ENCODE measurements at regions not wholly inside any gene's neighbourhood (a gene's known extent, or its start where the extent isn't known, plus 50 kb on each side); places are given as distances from the start of the nearest gene placed in this dataset.

DNA sequence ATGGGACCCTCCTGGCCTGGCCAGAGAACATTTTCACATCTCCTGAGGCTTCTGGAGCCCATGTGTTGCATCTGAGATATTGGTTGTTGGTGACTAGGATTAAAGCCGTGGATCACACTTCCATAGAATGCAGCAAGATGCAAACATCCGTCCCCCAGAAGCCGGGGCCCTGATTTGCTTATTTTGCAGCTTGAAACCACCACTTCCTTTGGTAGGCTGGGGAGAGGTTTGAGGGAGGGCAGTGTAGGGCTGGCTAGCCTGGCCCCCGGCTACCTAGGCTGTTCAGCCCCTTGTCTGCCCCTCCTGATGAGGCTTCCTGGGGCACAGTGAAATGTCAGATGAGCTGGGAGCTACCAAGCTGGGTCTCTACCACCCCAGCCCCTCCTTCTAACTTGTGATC is 209.7 kb upstream of the PWP1 start:
- WGBS (ENCODE audit: insufficient coverage): no CpG with 5 or more reads among the region's 4 CpGs
- ChIA-PET POLR2A (no interaction called here), CTCF (interaction anchor here in 1 of 2 donors (0.6 kb wide), 1 partner anchor 17 kb away, joined by 4 read pairs; no protein-coding TSS in a partner anchor)
- H3K36me3 Mint-ChIP-seq: no peaks in the 10 kb centered on the region
- no peaks in the 10 kb centered on the region for H3K9me3 Mint-ChIP-seq
- H3K4me1 Mint-ChIP-seq: peaks cover 42 to 55% (median 52%) of the 10 kb centered on the region in 3 donors
- H3K4me3 ChIP-seq (ENCODE audit: control insufficient read depth in 1 of 2, extremely low read depth in 1 of 2, low read length in 1 of 2): no peak overlapping the region
- no peaks in the 10 kb centered on the region for H3K9me3 ChIP-seq
- H3K4me3 Mint-ChIP-seq: no peak overlapping the region
- peak overlapping the region in 1 of 2 donors; percentile 4 for H3K27ac Mint-ChIP-seq
- H3K27me3 ChIP-seq (replicated peaks in 1 of 2; ENCODE audit: control insufficient read depth in 2 of 2, extremely low read depth in 1 of 2, insufficient read depth in 2 of 2, low read length in 1 of 2): no peaks in the 10 kb centered on the region
- H3K27me3 Mint-ChIP-seq: no peaks in the 10 kb centered on the region
- H3K27ac ChIP-seq (ENCODE audit: low read length): no peak overlapping the region
- H3K36me3 ChIP-seq (ENCODE audit: control insufficient read depth in 2 of 2, extremely low read depth in 1 of 2, insufficient read depth in 1 of 2, low read length in 1 of 2): no peaks in the 10 kb centered on the region
- H3K4me1 ChIP-seq (ENCODE audit: control insufficient read depth in 1 of 2, extremely low read depth in 1 of 2, insufficient read depth in 2 of 2, low read length in 2 of 2): peaks cover 10 to 18% of the 10 kb centered on the region in 2 experiments
- DNase-seq (peak in 4 of 35 experiments; percentile 4 to 8 (median 6)), ATAC-seq (replicated peaks in 1 of 4) (peak in 2 of 4 experiments; percentile 38 to 71)

GRCh38 chr12:107477018-107477417 is 208.6 kb upstream of the PWP1 start:
- ChIA-PET CTCF (no interaction called here), POLR2A (interaction anchor here in 1 of 2 donors (0.6 kb wide), 1 partner anchor 980 kb away, joined by 4 read pairs; no protein-coding TSS in a partner anchor)
- 86% methylated on average over 6 of the region's 7 CpGs for WGBS (ENCODE audit: insufficient coverage)
- Histone ChIP-seq H3K27me3 (replicated peaks in 1 of 2; ENCODE audit: control insufficient read depth in 2 of 2, extremely low read depth in 1 of 2, insufficient read depth in 2 of 2, low read length in 1 of 2) (no peaks in the 10 kb centered on the region), H3K4me3 (ENCODE audit: control insufficient read depth in 1 of 2, extremely low read depth in 1 of 2, low read length in 1 of 2) (no peak overlapping the region), H3K27ac (ENCODE audit: low read length) (no peak overlapping the region), H3K4me1 (ENCODE audit: control insufficient read depth in 1 of 2, extremely low read depth in 1 of 2, insufficient read depth in 2 of 2, low read length in 2 of 2) (peaks cover 10 to 18% of the 10 kb centered on the region in 2 experiments), H3K9me3 (no peaks in the 10 kb centered on the region), H3K36me3 (ENCODE audit: control insufficient read depth in 2 of 2, extremely low read depth in 1 of 2, insufficient read depth in 1 of 2, low read length in 1 of 2) (no peaks in the 10 kb centered on the region)
- Mint-ChIP-seq H3K4me1 (peaks cover 41 to 52% (median 48%) of the 10 kb centered on the region in 3 donors), H3K9me3 (no peaks in the 10 kb centered on the region), H3K27ac (no peak overlapping the region), H3K4me3 (no peak overlapping the region), H3K27me3 (no peaks in the 10 kb centered on the region), H3K36me3 (no peaks in the 10 kb centered on the region)
- DNase-seq: no peak
- no peak for ATAC-seq (replicated peaks in 1 of 4)

GRCh38 chr12:107477947-107478610 is 207.5 kb upstream of the PWP1 start:
- no peak for ATAC-seq (replicated peaks in 1 of 4)
- no peak for DNase-seq
- Histone ChIP-seq H3K9me3 (no peaks in the 10 kb centered on the region), H3K27ac (ENCODE audit: low read length) (no peak overlapping the region), H3K4me3 (ENCODE audit: control insufficient read depth in 1 of 2, extremely low read depth in 1 of 2, low read length in 1 of 2) (no peak overlapping the region), H3K4me1 (ENCODE audit: control insufficient read depth in 1 of 2, extremely low read depth in 1 of 2, insufficient read depth in 2 of 2, low read length in 2 of 2) (peaks cover 10 to 18% of the 10 kb centered on the region in 2 experiments), H3K27me3 (replicated peaks in 1 of 2; ENCODE audit: control insufficient read depth in 2 of 2, extremely low read depth in 1 of 2, insufficient read depth in 2 of 2, low read length in 1 of 2) (no peaks in the 10 kb centered on the region), H3K36me3 (ENCODE audit: control insufficient read depth in 2 of 2, extremely low read depth in 1 of 2, insufficient read depth in 1 of 2, low read length in 1 of 2) (no peaks in the 10 kb centered on the region)
- WGBS (ENCODE audit: insufficient coverage): 71% methylated on average over 1 of the region's 2 CpGs
- Mint-ChIP-seq H3K36me3 (no peaks in the 10 kb centered on the region), H3K27me3 (no peaks in the 10 kb centered on the region), H3K4me3 (no peak overlapping the region), H3K4me1 (peaks cover 40 to 50% (median 46%) of the 10 kb centered on the region in 3 donors), H3K9me3 (no peaks in the 10 kb centered on the region), H3K27ac (no peak overlapping the region)
- POLR2A ChIA-PET: no interaction called here
- CTCF ChIA-PET: no interaction called here

DNA sequence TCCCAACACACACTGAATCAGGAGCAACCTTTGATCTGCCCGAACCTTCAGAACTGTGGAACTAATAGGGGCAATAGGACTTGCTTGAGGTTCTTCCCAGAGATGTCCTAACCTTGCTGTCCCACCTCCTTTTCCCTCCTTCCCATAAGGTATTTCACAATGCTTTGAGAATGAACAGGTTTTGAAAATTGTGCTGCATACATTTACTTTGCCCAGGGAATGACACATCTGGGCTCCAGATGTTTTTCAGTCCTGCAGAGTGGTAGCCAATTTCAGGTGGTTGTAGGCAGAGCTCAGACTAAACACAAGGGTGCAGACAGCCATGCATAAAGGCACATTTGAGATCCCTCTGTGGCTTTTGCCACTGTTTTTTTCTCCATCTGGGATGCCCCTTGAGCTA is 206.7 kb upstream of the PWP1 start:
- DNase-seq: no peak
- no peaks in the 10 kb centered on the region for H3K9me3 ChIP-seq
- no peaks in the 10 kb centered on the region for H3K36me3 ChIP-seq (ENCODE audit: control insufficient read depth in 2 of 2, extremely low read depth in 1 of 2, insufficient read depth in 1 of 2, low read length in 1 of 2)
- Mint-ChIP-seq H3K9me3 (no peaks in the 10 kb centered on the region), H3K4me1 (peaks cover 39 to 50% (median 46%) of the 10 kb centered on the region in 3 donors), H3K27me3 (no peaks in the 10 kb centered on the region), H3K36me3 (no peaks in the 10 kb centered on the region), H3K4me3 (no peak overlapping the region), H3K27ac (no peak overlapping the region)
- no peak overlapping the region for H3K4me3 ChIP-seq (ENCODE audit: control insufficient read depth in 1 of 2, extremely low read depth in 1 of 2, low read length in 1 of 2)
- peaks cover 10 to 18% of the 10 kb centered on the region in 2 experiments for H3K4me1 ChIP-seq (ENCODE audit: control insufficient read depth in 1 of 2, extremely low read depth in 1 of 2, insufficient read depth in 2 of 2, low read length in 2 of 2)
- H3K27me3 ChIP-seq (replicated peaks in 1 of 2; ENCODE audit: control insufficient read depth in 2 of 2, extremely low read depth in 1 of 2, insufficient read depth in 2 of 2, low read length in 1 of 2): no peaks in the 10 kb centered on the region
- ChIA-PET CTCF (no interaction called here), POLR2A (no interaction called here)
- no CpG with 5 or more reads among the region's 1 CpG for whole genome bisulfite sequencing (ENCODE audit: insufficient coverage)
- no peak for ATAC-seq (replicated peaks in 1 of 4)
- H3K27ac ChIP-seq (ENCODE audit: low read length): no peak overlapping the region

DNA sequence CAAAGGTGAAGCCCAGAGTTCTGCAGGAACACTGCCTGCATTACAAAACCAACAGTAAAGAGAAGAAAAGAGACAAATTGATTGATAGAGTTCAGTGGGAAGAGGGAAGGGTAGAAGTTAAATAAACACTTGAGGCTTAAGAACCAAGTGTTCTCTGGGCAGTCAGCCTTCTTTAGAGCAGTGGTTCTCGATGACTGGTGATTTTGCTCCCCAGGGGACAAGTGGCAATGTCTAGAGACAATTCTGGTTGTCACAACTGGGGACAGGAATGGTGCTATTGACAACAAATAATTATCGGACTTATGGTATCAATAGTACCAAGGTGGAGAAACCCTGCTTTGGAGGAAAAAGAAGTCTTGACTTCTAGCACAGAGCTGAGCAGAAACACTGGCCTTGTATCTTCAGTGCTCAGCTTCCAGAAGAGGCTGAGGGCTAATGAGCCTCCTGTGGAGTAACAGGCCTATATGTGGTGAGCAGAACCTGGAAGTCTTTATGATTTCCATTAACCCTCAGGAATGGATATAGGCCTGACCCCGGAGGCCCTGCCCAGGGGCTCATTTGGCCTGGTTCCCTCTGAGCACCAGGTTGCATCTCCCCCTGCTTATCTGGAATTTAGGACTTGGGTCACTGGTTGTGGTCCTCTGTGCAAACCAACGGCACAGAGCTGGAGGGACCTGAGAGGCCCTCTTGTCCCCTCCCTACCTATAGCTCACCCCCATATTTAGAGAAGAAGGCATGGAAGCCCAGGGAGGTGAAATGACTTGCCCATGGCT is 204.6 kb upstream of the PWP1 start:
- no peaks in the 10 kb centered on the region for H3K36me3 Mint-ChIP-seq
- no peak overlapping the region for H3K4me3 Mint-ChIP-seq
- ATAC-seq (replicated peaks in 1 of 4): no peak
- Histone ChIP-seq H3K4me3 (ENCODE audit: control insufficient read depth in 1 of 2, extremely low read depth in 1 of 2, low read length in 1 of 2) (no peak overlapping the region), H3K36me3 (ENCODE audit: control insufficient read depth in 2 of 2, extremely low read depth in 1 of 2, insufficient read depth in 1 of 2, low read length in 1 of 2) (no peaks in the 10 kb centered on the region), H3K27ac (ENCODE audit: low read length) (no peak overlapping the region), H3K27me3 (replicated peaks in 1 of 2; ENCODE audit: control insufficient read depth in 2 of 2, extremely low read depth in 1 of 2, insufficient read depth in 2 of 2, low read length in 1 of 2) (no peaks in the 10 kb centered on the region), H3K4me1 (ENCODE audit: control insufficient read depth in 1 of 2, extremely low read depth in 1 of 2, insufficient read depth in 2 of 2, low read length in 2 of 2) (peaks cover 4% of the 10 kb centered on the region in 2 experiments), H3K9me3 (no peaks in the 10 kb centered on the region)
- 96% methylated on average over 3 of the region's 4 CpGs for WGBS (ENCODE audit: insufficient coverage)
- H3K27ac Mint-ChIP-seq: no peak overlapping the region
- POLR2A ChIA-PET: no interaction called here
- H3K27me3 Mint-ChIP-seq: no peaks in the 10 kb centered on the region
- CTCF ChIA-PET: no interaction called here
- no peaks in the 10 kb centered on the region for H3K9me3 Mint-ChIP-seq
- no peak for DNase-seq
- peaks cover 38 to 48% (median 44%) of the 10 kb centered on the region in 3 donors for H3K4me1 Mint-ChIP-seq

GRCh38 chr12:107484230-107484629 is 201.4 kb upstream of the PWP1 start:
- Histone ChIP-seq H3K27me3 (replicated peaks in 1 of 2; ENCODE audit: control insufficient read depth in 2 of 2, extremely low read depth in 1 of 2, insufficient read depth in 2 of 2, low read length in 1 of 2) (no peaks in the 10 kb centered on the region), H3K27ac (ENCODE audit: low read length) (no peak overlapping the region), H3K4me1 (ENCODE audit: control insufficient read depth in 1 of 2, extremely low read depth in 1 of 2, insufficient read depth in 2 of 2, low read length in 2 of 2) (peaks cover 0 to 8% of the 10 kb centered on the region in 2 experiments), H3K36me3 (ENCODE audit: control insufficient read depth in 2 of 2, extremely low read depth in 1 of 2, insufficient read depth in 1 of 2, low read length in 1 of 2) (no peaks in the 10 kb centered on the region), H3K4me3 (ENCODE audit: control insufficient read depth in 1 of 2, extremely low read depth in 1 of 2, low read length in 1 of 2) (no peak overlapping the region), H3K9me3 (no peaks in the 10 kb centered on the region)
- peaks cover 57 to 76% (median 60%) of the 10 kb centered on the region in 3 donors for H3K4me1 Mint-ChIP-seq
- peak overlapping the region in 1 of 2 donors; percentile 13 for H3K27ac Mint-ChIP-seq
- ChIA-PET POLR2A (no interaction called here), CTCF (no interaction called here)
- ATAC-seq (replicated peaks in 1 of 4): no peak
- WGBS (ENCODE audit: insufficient coverage): 89% methylated on average over 3 of the region's 3 CpGs
- no peaks in the 10 kb centered on the region for H3K9me3 Mint-ChIP-seq
- DNase-seq: no peak
- no peak overlapping the region for H3K4me3 Mint-ChIP-seq
- H3K36me3 Mint-ChIP-seq: no peaks in the 10 kb centered on the region
- no peaks in the 10 kb centered on the region for H3K27me3 Mint-ChIP-seq

Measured in T-cell (primary cell).